CD4-positive, alpha-beta T cell (primary cell): ENCODE measurements at regions not wholly inside any gene's neighbourhood (a gene's known extent, or its start where the extent isn't known, plus 50 kb on each side); places are given as distances from the start of the nearest gene placed in this dataset.

Experiments
- ATAC-seq: fragments of 200-7000 bp; cut with Tn5 transposase; one replicate; pipeline ENCODE4 v1.10.0; 2022; ENCODE audit warnings: mild to moderate bottlenecking; ENCODE audit not compliant: poor library complexity
- CTCF ChIA-PET: fragments of 350-600 bp; sonication (Branson Sonifier 250); formaldehyde crosslinking; loops from one replicate; lab custom pipeline; 2021; ENCODE audit warnings: antibody characterized with exemption, inconsistent platforms; lab: Charles Lee
- POLR2A ChIA-PET: fragments of 350-600 bp; sonication (Branson Sonifier 250); formaldehyde crosslinking; loops from one replicate; lab custom pipeline; 2021; ENCODE audit warnings: antibody characterized with exemption, inconsistent platforms; lab: Charles Lee
- DNase-seq, 14 experiments: peaks; one replicate each; pipeline ENCODE4 v3.0.0-alpha.2; 2013 to 2020; ENCODE audit warnings: mixed read lengths in 2 of 14
- H3K27ac ChIP-seq, 2 donors: one replicate each; pipeline versions ENCODE4 v1.5.1 to v1.7.0; 2013; ENCODE audit warnings: low read length in 2 of 2, low read depth in 1 of 2, mild to moderate bottlenecking in 1 of 2
- H3K27me3 ChIP-seq, 2 experiments: 1 replicate in 1 of 2; 2 replicates in 1 of 2; pipeline versions ENCODE4 v1.6.1 to v1.7.0; 2013; ENCODE audit warnings: low read length in 2 of 2, control low read depth in 1 of 2, mild to moderate bottlenecking in 1 of 2, moderate library complexity in 1 of 2; ENCODE audit not compliant: insufficient read depth in 2 of 2, control insufficient read depth in 1 of 2
- H3K36me3 ChIP-seq: one replicate; pipeline ENCODE4 v1.6.1; 2013; ENCODE audit warnings: low read length, control low read depth; ENCODE audit not compliant: insufficient read depth
- H3K4me1 ChIP-seq: one replicate; pipeline ENCODE4 v1.6.1; 2013; ENCODE audit warnings: low read length, control low read depth; ENCODE audit not compliant: insufficient read depth
- H3K4me3 ChIP-seq: one replicate; pipeline ENCODE4 v1.5.1; 2013; ENCODE audit warnings: mild to moderate bottlenecking, low read length, moderate library complexity
- H3K9me3 ChIP-seq, 2 experiments: 1 replicate in 1 of 2; 2 replicates in 1 of 2; pipeline versions ENCODE4 v1.6.1 to v1.7.0; 2013; ENCODE audit warnings: low read length in 2 of 2, mild to moderate bottlenecking in 2 of 2, control low read depth in 1 of 2, moderate library complexity in 1 of 2; ENCODE audit not compliant: control insufficient read depth in 1 of 2, insufficient read depth in 1 of 2
- H3K27ac Mint-ChIP-seq: one replicate; pipeline ENCODE4 v1.8.0; 2020; ENCODE audit warnings: mixed read lengths
- H3K27me3 Mint-ChIP-seq: one replicate; pipeline ENCODE4 v1.8.0; 2021; ENCODE audit warnings: mixed read lengths
- H3K36me3 Mint-ChIP-seq: one replicate; pipeline ENCODE4 v1.8.0; 2021; ENCODE audit warnings: low read depth, mixed read lengths
- H3K4me1 Mint-ChIP-seq: one replicate; pipeline ENCODE4 v1.8.0; 2021; ENCODE audit warnings: low read depth, mixed read lengths
- H3K4me3 Mint-ChIP-seq: one replicate; pipeline ENCODE4 v1.8.0; 2020; ENCODE audit warnings: mild to moderate bottlenecking, mixed read lengths
- H3K9me3 Mint-ChIP-seq: one replicate; pipeline ENCODE4 v1.8.0; 2020; ENCODE audit warnings: mixed read lengths
- intact Hi-C, 2 experiments: fragments of 100-400 bp; cut with DNase I in 1 of 2; cut with micrococcal nuclease in 1 of 2; formaldehyde crosslinking; loops; one replicate each; pipeline versions ENCODE4 v1.15.1 to v1.9.0; 2023 to 2025; cut with DNase I, micrococcal nuclease
- TF ChIP-seq, protein P1 (sequence below): fragments of 200-600 bp; IDR thresholded peaks from one replicate; pipeline ENCODE4 v1.8.0; 2022; ENCODE audit warnings: antibody characterized with exemption, mild to moderate bottlenecking

DNA sequence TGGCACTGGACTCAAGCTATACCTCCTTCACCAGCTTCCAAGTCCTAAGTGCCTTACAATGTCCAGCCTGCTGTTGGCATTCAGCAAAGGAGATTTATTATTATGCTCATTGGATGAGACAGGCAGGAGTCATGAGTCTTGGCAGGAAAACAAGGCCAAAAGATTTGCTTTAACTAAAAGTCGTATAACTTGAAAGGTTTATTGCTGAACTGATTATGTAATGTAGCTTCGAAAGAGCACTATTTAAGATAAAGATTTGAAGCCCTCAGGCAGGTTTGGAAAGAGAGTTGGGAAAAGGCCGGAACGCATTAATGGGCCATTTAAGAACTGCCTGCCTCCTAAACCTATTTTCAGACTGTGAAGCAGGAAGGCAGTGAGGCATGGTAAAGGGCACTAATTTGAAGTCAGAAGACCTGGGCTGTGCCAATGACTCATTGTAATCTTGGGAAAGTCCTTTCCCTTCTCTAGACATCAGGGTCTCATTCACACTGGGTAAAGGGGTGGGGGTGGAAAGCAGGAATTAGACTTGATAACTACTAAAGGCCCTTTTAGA is 280.5 kb upstream of the EDA2R start:
- POLR2A ChIA-PET: no interaction called here
- H3K36me3 ChIP-seq: no peaks in the 10 kb centered on the region
- no peaks in the 10 kb centered on the region for H3K27me3 ChIP-seq
- Mint-ChIP-seq H3K4me1 (no peaks in the 10 kb centered on the region), H3K9me3 (no peaks in the 10 kb centered on the region), H3K27me3 (no peaks in the 10 kb centered on the region), H3K4me3 (no peak overlapping the region), H3K36me3 (no peaks in the 10 kb centered on the region), H3K27ac (no peak overlapping the region)
- ATAC-seq (no peak), DNase-seq (no peak)
- H3K27ac ChIP-seq: no peak overlapping the region
- TF ChIP-seq, protein P1, sequence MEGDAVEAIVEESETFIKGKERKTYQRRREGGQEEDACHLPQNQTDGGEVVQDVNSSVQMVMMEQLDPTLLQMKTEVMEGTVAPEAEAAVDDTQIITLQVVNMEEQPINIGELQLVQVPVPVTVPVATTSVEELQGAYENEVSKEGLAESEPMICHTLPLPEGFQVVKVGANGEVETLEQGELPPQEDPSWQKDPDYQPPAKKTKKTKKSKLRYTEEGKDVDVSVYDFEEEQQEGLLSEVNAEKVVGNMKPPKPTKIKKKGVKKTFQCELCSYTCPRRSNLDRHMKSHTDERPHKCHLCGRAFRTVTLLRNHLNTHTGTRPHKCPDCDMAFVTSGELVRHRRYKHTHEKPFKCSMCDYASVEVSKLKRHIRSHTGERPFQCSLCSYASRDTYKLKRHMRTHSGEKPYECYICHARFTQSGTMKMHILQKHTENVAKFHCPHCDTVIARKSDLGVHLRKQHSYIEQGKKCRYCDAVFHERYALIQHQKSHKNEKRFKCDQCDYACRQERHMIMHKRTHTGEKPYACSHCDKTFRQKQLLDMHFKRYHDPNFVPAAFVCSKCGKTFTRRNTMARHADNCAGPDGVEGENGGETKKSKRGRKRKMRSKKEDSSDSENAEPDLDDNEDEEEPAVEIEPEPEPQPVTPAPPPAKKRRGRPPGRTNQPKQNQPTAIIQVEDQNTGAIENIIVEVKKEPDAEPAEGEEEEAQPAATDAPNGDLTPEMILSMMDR: no peak
- intact Hi-C loops: no loop called here
- CTCF ChIA-PET: no interaction called here
- H3K4me3 ChIP-seq: no peak overlapping the region
- H3K4me1 ChIP-seq: no peaks in the 10 kb centered on the region
- H3K9me3 ChIP-seq: no peaks in the 10 kb centered on the region

DNA sequence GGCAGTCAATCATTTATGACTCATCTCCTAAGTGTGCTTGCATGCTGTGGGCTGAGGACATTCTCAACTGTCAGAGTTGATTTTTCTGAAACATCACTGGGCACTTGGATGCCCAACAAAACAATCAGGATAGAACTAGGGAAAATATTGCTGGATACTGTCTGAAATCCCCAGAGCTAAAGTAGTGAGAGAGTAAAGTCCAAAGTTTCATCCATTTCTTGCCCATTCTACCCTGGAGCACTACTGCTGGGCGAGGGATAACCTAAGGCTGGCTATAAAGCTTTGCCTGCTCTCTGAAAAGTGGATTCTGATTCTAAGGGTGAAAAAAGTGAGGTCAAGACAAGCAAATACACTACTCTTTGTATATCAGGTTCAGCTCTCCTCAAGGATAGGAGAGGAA is 279.6 kb upstream of the EDA2R start:
- Histone ChIP-seq H3K4me3 (no peak overlapping the region), H3K27ac (no peak overlapping the region), H3K36me3 (no peaks in the 10 kb centered on the region), H3K9me3 (no peaks in the 10 kb centered on the region), H3K4me1 (no peaks in the 10 kb centered on the region), H3K27me3 (no peaks in the 10 kb centered on the region)
- no peak for ATAC-seq
- ChIA-PET POLR2A (no interaction called here), CTCF (no interaction called here)
- Mint-ChIP-seq H3K27ac (no peak overlapping the region), H3K27me3 (no peaks in the 10 kb centered on the region), H3K4me1 (no peaks in the 10 kb centered on the region), H3K9me3 (no peaks in the 10 kb centered on the region), H3K36me3 (no peaks in the 10 kb centered on the region), H3K4me3 (no peak overlapping the region)
- intact Hi-C loops: no loop called here
- no peak for DNase-seq
- TF ChIP-seq, protein P1: no peak

DNA sequence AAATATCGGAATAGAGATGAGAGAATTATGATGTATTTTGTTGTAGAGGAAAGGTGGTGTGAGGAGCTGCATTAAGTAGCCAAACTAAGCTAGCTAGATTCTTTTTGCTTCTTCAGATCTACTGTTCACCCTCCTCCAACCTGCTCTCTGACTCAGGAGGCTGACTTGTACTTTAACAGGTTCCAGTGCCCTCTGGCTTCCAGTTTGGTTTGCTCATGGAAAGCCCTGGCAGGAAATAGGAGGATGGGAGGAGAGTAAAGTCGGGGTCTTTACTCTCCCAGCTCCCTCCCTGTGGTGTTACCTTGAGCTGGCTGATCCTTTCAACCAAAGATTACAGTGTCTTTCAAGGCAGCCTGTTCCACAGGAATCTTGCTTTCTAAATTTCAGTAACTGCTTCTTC is 277.0 kb upstream of the EDA2R start:
- H3K4me1 Mint-ChIP-seq: no peaks in the 10 kb centered on the region
- H3K27me3 ChIP-seq: no peaks in the 10 kb centered on the region
- intact Hi-C loops: no loop called here
- no peaks in the 10 kb centered on the region for H3K9me3 ChIP-seq
- H3K36me3 ChIP-seq: no peaks in the 10 kb centered on the region
- no peaks in the 10 kb centered on the region for H3K27me3 Mint-ChIP-seq
- ATAC-seq (no peak), DNase-seq (no peak)
- POLR2A ChIA-PET: no interaction called here
- TF ChIP-seq, protein P1: no peak
- CTCF ChIA-PET: no interaction called here
- no peak overlapping the region for H3K27ac Mint-ChIP-seq
- H3K36me3 Mint-ChIP-seq: no peaks in the 10 kb centered on the region
- no peaks in the 10 kb centered on the region for H3K4me1 ChIP-seq
- H3K4me3 Mint-ChIP-seq: no peak overlapping the region
- no peak overlapping the region for H3K27ac ChIP-seq
- no peaks in the 10 kb centered on the region for H3K9me3 Mint-ChIP-seq
- no peak overlapping the region for H3K4me3 ChIP-seq
